H1 (cell line): ENCODE measurements at regions not wholly inside any gene's neighbourhood (a gene's known extent, or its start where the extent isn't known, plus 50 kb on each side); places are given as distances from the start of the nearest gene placed in this dataset.
A peak's percentile ranks its signal among the peaks of the same experiment; 100 is the strongest.

ENCODE experiments used
- CTCF ChIA-PET: fragments of 300-600 bp; sonication (Branson Sonifier 250); formaldehyde crosslinking; loops from one replicate; lab custom pipeline; 2021; ENCODE audit not compliant: partially characterized antibody; lab: Charles Lee
- POLR2A ChIA-PET: fragments of 300-600 bp; sonication (Branson Sonifier 250); formaldehyde crosslinking; loops from one replicate; lab custom pipeline; 2021; ENCODE audit warnings: inconsistent platforms; ENCODE audit not compliant: partially characterized antibody; lab: Charles Lee
- DNase-seq, 2 experiments: peaks; one replicate each; pipeline versions ENCODE4 v3.0.0 to v3.0.0-alpha.2; 2010 to 2022; ENCODE audit warnings: low spot score in 2 of 2, low read depth in 1 of 2, mixed read lengths in 1 of 2
- FAIRE-seq: peaks from 2 replicates; lab custom pipeline; 2011; peaks lifted over from hg19 to GRCh38; lab: Jason Lieb, UNC
- H2AFZ ChIP-seq: 2 replicates; pipeline ENCODE4 v1.8.1; 2012; ENCODE audit warnings: low read length, inconsistent platforms
- H2AK5ac ChIP-seq: 2 replicates; pipeline ENCODE4 v1.6.1; 2013; ENCODE audit warnings: low read depth, low read length
- H2BK120ac ChIP-seq: replicated peaks from 2 replicates; pipeline ENCODE3; 2013; ENCODE audit warnings: low read depth, low read length, inconsistent platforms
- H2BK12ac ChIP-seq: 2 replicates; pipeline ENCODE4 v1.6.1; 2013; ENCODE audit warnings: low read depth, low read length
- H2BK15ac ChIP-seq: 2 replicates; pipeline ENCODE4 v1.6.1; 2013; ENCODE audit warnings: low read length
- H2BK20ac ChIP-seq: 2 replicates; pipeline ENCODE4 v1.6.1; 2013; ENCODE audit warnings: low read length
- H2BK5ac ChIP-seq: 2 replicates; pipeline ENCODE4 v1.6.1; 2013; ENCODE audit warnings: low read depth, low read length
- H3K14ac ChIP-seq: 2 replicates; pipeline ENCODE4 v1.6.1; 2013; ENCODE audit warnings: inconsistent platforms; ENCODE audit not compliant: insufficient read length
- H3K18ac ChIP-seq: 2 replicates; pipeline ENCODE4 v1.6.1; 2013; ENCODE audit warnings: low read length; ENCODE audit errors: extremely low read depth
- H3K23ac ChIP-seq: 2 replicates; pipeline ENCODE4 v1.6.1; 2013; ENCODE audit warnings: inconsistent platforms; ENCODE audit not compliant: insufficient read length
- H3K23me2 ChIP-seq: 2 replicates; pipeline ENCODE4 v1.6.1; 2013; ENCODE audit warnings: low read depth, low read length
- H3K27ac ChIP-seq: 2 replicates; pipeline ENCODE4 v1.6.1; 2011; ENCODE audit warnings: low read depth, low read length, inconsistent platforms
- H3K27me3 ChIP-seq, 4 experiments: replicated peaks in 1 of 4; 1 replicate in 1 of 4; 2 replicates in 3 of 4; pipeline versions ENCODE4 v1.6.1 to v1.8.1; 2011 to 2013; ENCODE audit warnings: low read length in 3 of 4, mild to moderate bottlenecking in 3 of 4, inconsistent platforms in 2 of 4, mixed read lengths in 2 of 4, moderate library complexity in 1 of 4; ENCODE audit not compliant: control insufficient read depth in 3 of 4, insufficient read depth in 3 of 4; ENCODE audit errors: extremely low read depth in 1 of 4
- H3K36me3 ChIP-seq, 4 experiments: 2 replicates each; pipeline versions ENCODE4 v1.6.1 to v1.8.1; 2011 to 2013; ENCODE audit warnings: mild to moderate bottlenecking in 4 of 4, low read length in 3 of 4, moderate library complexity in 2 of 4, control low read depth in 1 of 4, inconsistent platforms in 1 of 4; ENCODE audit not compliant: insufficient read depth in 4 of 4, control insufficient read depth in 2 of 4
- H3K4ac ChIP-seq: replicated peaks from 2 replicates; pipeline ENCODE3; 2013; ENCODE audit warnings: low read length, low read depth, mixed read lengths, inconsistent platforms; ENCODE audit not compliant: insufficient read length
- H3K4me1 ChIP-seq, 4 experiments: replicated peaks in 1 of 4; 1 replicate in 1 of 4; 2 replicates in 3 of 4; pipeline versions ENCODE4 v1.6.1 to v1.8.1; 2011 to 2013; ENCODE audit warnings: low read length in 3 of 4, inconsistent platforms in 2 of 4, mixed read lengths in 1 of 4; ENCODE audit not compliant: insufficient read depth in 4 of 4, control insufficient read depth in 3 of 4
- H3K4me2 ChIP-seq, 2 experiments: 2 replicates each; pipeline versions ENCODE4 v1.6.1 to v1.8.1; 2011 to 2013; ENCODE audit warnings: low read depth in 2 of 2, low read length in 2 of 2, control low read depth in 1 of 2, inconsistent platforms in 1 of 2, mild to moderate bottlenecking in 1 of 2; ENCODE audit not compliant: insufficient read depth in 1 of 2
- H3K4me3 ChIP-seq, 4 experiments: fragments of 200-600, 300-600 bp in 1 of 4; sonication (generic), shearing (Covaris generic), sonication (Bioruptor Twin) in 1 of 4; 2 replicates each; pipeline versions ENCODE4 v1.5.1 to v1.8.1; 2011 to 2016; ENCODE audit warnings: low read length in 4 of 4, low read depth in 3 of 4, control low read depth in 2 of 4, inconsistent platforms in 2 of 4, mild to moderate bottlenecking in 2 of 4, mixed read lengths in 1 of 4, moderate library complexity in 1 of 4; ENCODE audit not compliant: insufficient read depth in 2 of 4; ENCODE audit errors: extremely low read depth in 1 of 4
- H3K56ac ChIP-seq: replicated peaks from 2 replicates; pipeline ENCODE3; 2013; ENCODE audit warnings: low read depth, mild to moderate bottlenecking, mixed read lengths, low read length, inconsistent platforms; ENCODE audit not compliant: insufficient read length
- H3K79me1 ChIP-seq: 2 replicates; pipeline ENCODE4 v1.6.1; 2013; ENCODE audit warnings: low read depth, low read length, control low read depth
- H3K79me2 ChIP-seq, 2 experiments: 2 replicates each; pipeline versions ENCODE4 v1.6.1 to v1.8.1; 2012 to 2013; ENCODE audit warnings: low read length in 2 of 2, mild to moderate bottlenecking in 2 of 2, inconsistent platforms in 1 of 2; ENCODE audit not compliant: insufficient read depth in 2 of 2, control insufficient read depth in 1 of 2
- H3K9ac ChIP-seq, 4 experiments: replicated peaks in 1 of 4; 1 replicate in 1 of 4; 2 replicates in 3 of 4; pipeline versions ENCODE4 v1.6.1 to v1.8.1; 2011 to 2013; ENCODE audit warnings: low read depth in 3 of 4, low read length in 3 of 4, control low read depth in 2 of 4, mild to moderate bottlenecking in 2 of 4, moderate library complexity in 2 of 4, inconsistent platforms in 1 of 4; ENCODE audit errors: extremely low read depth in 1 of 4
- H3K9me3 ChIP-seq, 2 experiments: 2 replicates each; pipeline versions ENCODE4 v1.6.1 to v1.8.1; 2012 to 2013; ENCODE audit warnings: mild to moderate bottlenecking in 2 of 2, moderate library complexity in 2 of 2, control low read depth in 1 of 2, inconsistent platforms in 1 of 2, low read depth in 1 of 2, low read length in 1 of 2, mixed read lengths in 1 of 2; ENCODE audit not compliant: insufficient read depth in 2 of 2
- H4K20me1 ChIP-seq, 2 experiments: replicated peaks in 1 of 2; 2 replicates each; pipeline versions ENCODE3 to v1.8.1; 2011 to 2013; ENCODE audit warnings: inconsistent platforms in 2 of 2, low read length in 2 of 2, mild to moderate bottlenecking in 1 of 2; ENCODE audit not compliant: insufficient read depth in 2 of 2, control insufficient read depth in 1 of 2
- H4K5ac ChIP-seq: 2 replicates; pipeline ENCODE4 v1.6.1; 2013; ENCODE audit warnings: low read length, low read depth, mixed read lengths, inconsistent platforms; ENCODE audit not compliant: insufficient read length
- H4K8ac ChIP-seq: 2 replicates; pipeline ENCODE4 v1.8.0; 2013; ENCODE audit warnings: mild to moderate bottlenecking, moderate library complexity, low read length, inconsistent platforms; ENCODE audit not compliant: insufficient read depth; ENCODE audit errors: extremely low read depth
- H4K91ac ChIP-seq: replicated peaks from 2 replicates; pipeline ENCODE3; 2013; ENCODE audit warnings: low read length, mixed read lengths, inconsistent platforms; ENCODE audit not compliant: insufficient read length
- SRF ChIP-seq: IDR thresholded peaks from 2 replicates; pipeline ENCODE4 v1.6.1; 2011; ENCODE audit warnings: mild to moderate bottlenecking, low read depth, low read length, moderate library complexity
- WGBS, 2 experiments: shearing (Covaris generic) in 1 of 2; methylation state at CpG; one replicate each; pipeline versions ENCODE4 v1.1.6 to v1.1.7; 2013 to 2015; ENCODE audit warnings: low lambda C conversion rate in 2 of 2, mixed read lengths in 2 of 2, inconsistent platforms in 1 of 2, low coverage in 1 of 2, missing lambda C conversion rate in 1 of 2; ENCODE audit not compliant: insufficient replicate concordance in 2 of 2, insufficient coverage in 1 of 2, insufficient read length in 1 of 2; ENCODE audit errors: extremely low coverage in 1 of 2, missing lambda C conversion rate in 1 of 2; 5-methylcytosine and 5-hydroxymethylcytosine counted together

DNA sequence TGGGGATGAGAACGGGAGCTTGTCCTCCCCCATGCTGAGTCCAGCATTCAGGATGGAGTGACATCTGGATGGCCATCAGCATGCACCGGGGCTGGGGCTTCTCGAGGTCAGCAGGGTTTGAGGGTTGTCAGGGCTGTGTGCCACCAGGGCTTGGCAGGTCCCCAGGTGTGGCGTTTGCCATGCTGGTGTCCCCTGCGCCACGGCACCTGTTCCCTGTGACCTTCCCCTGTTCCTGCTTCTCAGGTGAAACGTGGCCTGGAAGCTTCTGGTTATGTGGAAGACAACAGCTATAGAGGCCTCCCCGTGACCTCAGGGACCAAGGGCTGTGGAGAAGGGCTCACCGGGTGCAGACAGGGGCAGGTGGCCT lies 152.4 kb downstream of the KIF26A start:
- Histone ChIP-seq H3K23ac (no peak overlapping the region), H3K18ac (peak overlapping the region; percentile 90), H3K27me3 (no peaks in the 10 kb centered on the region; a peak in 1 of 7 replicates), H4K8ac (no peak overlapping the region), H3K14ac (no peak overlapping the region), H2BK5ac (peak overlapping the region; percentile 97; the same call in 1 of the 2 replicates), H3K4me1 (peaks cover 3 to 31% (median 25%) of the 10 kb centered on the region in 4 experiments), H4K5ac (peak overlapping the region; percentile 16), H2BK20ac (peak overlapping the region; percentile 100), H3K4me2 (peak overlapping the region; percentile 40 to 62; a peak in 2 of 4 replicates), H3K9ac (no peak overlapping the region), H2AFZ (no peak overlapping the region), H3K36me3 (no peaks in the 10 kb centered on the region), H4K91ac (peak overlapping the region; percentile 94), H3K23me2 (0 out of 2 replicates have a peak, but pooled peaks cover 3% of the 10 kb centered on the region), H2AK5ac (peak overlapping the region; percentile 41; the same call in 1 of the 2 replicates), H3K4me3 (peak overlapping the region in 1 of 4 experiments; percentile 46; a peak in 1 of 8 replicates), H2BK120ac (peak overlapping the region; percentile 41), H3K9me3 (no peaks in the 10 kb centered on the region), H4K20me1 (no peaks in the 10 kb centered on the region), H3K4ac (peak overlapping the region; percentile 80), H3K56ac (no peak overlapping the region), H3K27ac (no peak overlapping the region), H2BK15ac (peak overlapping the region; percentile 25; the same call in 1 of the 2 replicates), H2BK12ac (peak overlapping the region; percentile 99; the same call in 1 of the 2 replicates), H3K79me1 (no peaks in the 10 kb centered on the region), H3K79me2 (no peaks in the 10 kb centered on the region)
- DNase-seq (no peak), FAIRE-seq (no peak)
- ChIA-PET CTCF (interaction anchor here (1.0 to 1.3 kb wide), 3 partner anchors 9 to 151 kb away, joined by 3 to 4 read pairs (median 4); no protein-coding TSS in a partner anchor), POLR2A (no interaction called here)
- 84% methylated on average over 9 of the region's 9 CpGs; no CpG with 5 or more reads in 1 of the 2 experiments for WGBS, 2 experiments
- TF ChIP-seq SRF, result no peak
